ENCODE measurements at regions not wholly inside any gene's neighbourhood (a gene's known extent, or its start where the extent isn't known, plus 50 kb on each side); places are given as distances from the start of the nearest gene placed in this dataset.

DNA sequence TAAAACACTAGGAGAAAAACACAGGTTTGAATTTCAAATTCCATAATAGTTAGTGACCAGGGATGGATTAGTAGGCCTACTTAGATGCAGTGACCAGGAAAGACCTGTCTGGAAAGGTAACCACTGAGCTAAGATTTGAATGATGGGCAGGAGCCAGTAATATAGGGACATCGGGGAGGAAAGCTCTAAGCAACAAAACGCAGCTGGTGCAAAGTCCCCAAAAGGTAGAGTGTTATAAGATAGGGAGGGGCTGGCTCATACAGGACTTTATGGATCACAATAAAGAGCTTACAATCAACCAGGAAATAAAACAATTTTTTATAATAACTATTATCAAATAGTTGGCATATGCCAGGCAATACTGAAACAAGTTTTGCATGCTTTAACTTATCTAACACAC is 849.4 kb downstream of the LRRTM4 start:
- TF ChIP-seq CTCF (IDR thresholded peaks at IDR 0.05; ENCODE audit: low read depth, low read length) = no peak
- DNase-seq (ENCODE audit: extremely low read depth, low read depth) = no peak

- no peak for DNase-seq (ENCODE audit: extremely low read depth, low read depth)
- TF ChIP-seq CTCF (IDR thresholded peaks at IDR 0.05; ENCODE audit: low read depth, low read length) = no peak
Measured at GRCh38 chr2:76669966-76670465, 852.2 kb downstream of the LRRTM4 start.

DNA sequence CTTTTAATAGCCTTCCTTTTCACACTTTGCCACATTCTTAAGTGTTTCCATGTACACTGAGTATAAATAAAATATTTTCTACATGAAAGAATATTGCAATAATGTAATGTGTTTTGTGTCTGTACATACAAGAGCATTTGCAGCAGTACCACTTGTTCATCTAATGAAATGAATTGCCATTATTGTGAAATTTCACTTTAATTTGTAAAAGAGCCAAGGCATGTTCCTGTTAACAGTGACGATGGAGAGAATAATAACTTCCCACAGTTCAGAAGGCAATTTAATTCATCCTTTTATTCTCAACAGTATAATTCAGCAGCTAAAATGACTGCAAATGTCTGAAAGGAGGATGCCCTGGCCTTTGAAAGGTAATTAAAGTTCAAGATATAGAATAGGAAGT is 853.9 kb downstream of the LRRTM4 start:
- TF ChIP-seq CTCF (IDR thresholded peaks at IDR 0.05; ENCODE audit: low read depth, low read length) = no peak
- no peak for DNase-seq (ENCODE audit: extremely low read depth, low read depth)

DNA sequence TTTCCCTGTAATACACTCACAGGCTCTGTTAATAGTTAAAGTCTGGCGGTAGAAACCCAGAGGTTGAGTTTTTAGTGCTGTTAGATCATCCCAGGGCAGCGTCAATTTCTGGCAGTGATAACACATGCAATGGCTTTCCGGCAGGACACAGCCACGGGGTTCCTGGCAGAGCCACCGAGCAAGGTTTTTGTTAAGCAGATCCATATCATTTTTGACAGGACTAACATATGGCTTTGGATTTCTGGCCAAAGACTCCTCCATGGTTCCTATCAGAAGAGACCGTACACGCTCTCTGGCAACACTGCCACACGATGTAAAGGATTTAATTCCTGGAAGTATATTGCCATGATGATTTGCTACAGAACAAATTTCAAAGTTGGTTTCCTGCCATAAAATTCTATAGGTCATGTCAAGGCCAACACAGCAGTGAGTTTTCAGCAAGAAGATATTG is 854.3 kb downstream of the LRRTM4 start:
- no peak for TF ChIP-seq CTCF (IDR thresholded peaks at IDR 0.05; ENCODE audit: low read depth, low read length)
- DNase-seq (ENCODE audit: extremely low read depth, low read depth) = no peak

DNA sequence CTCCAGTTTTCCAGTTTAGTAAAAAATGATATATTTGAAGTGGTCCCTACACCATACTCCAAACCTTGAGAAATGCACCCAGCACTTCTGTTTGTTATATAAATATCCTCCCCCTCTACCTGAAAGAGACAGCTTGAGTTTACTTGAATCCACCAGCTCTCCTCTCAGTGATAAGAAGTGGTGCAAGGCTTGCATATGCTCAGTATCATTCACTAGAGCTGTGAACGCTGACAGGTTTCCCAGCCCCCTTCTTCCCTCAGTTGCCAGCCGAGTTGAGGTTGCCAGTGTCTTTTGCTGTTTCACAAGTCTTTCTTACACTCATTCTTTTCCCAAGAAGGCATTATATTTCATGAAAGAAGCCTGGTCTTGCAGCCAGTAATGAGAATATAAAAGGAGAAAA is 880.0 kb downstream of the LRRTM4 start:
- no peak for DNase-seq (ENCODE audit: extremely low read depth, low read depth)
- TF ChIP-seq CTCF (IDR thresholded peaks at IDR 0.05; ENCODE audit: low read depth, low read length) = no peak

DNA sequence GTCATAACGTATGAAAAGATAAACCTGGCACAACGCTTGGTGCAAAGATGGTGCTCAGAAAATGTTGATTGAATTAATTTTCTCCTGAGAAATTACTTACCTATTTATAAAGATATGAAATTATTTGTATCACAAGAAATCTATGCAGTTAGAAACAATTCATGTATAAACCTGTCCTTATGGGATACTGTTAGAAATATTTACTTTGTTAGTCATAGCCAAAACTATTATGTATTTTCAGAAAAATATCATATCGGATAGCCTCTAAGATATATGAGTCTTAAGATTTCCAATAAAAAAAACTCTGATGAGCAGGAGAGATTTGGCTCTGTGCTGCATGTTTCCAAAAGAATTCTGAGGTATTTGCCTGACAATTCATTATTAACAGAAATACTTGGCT is 880.7 kb downstream of the LRRTM4 start:
- no peak for DNase-seq (ENCODE audit: extremely low read depth, low read depth)
- TF ChIP-seq CTCF (IDR thresholded peaks at IDR 0.05; ENCODE audit: low read depth, low read length) = no peak

GRCh38 chr2:76640905-76641304 is 881.3 kb downstream of the LRRTM4 start:
- DNase-seq (ENCODE audit: extremely low read depth, low read depth) = no peak
- no peak for TF ChIP-seq CTCF (IDR thresholded peaks at IDR 0.05; ENCODE audit: low read depth, low read length)
